Hepatocyte (in vitro differentiated cells): ENCODE measurements at regions not wholly inside any gene's neighbourhood (a gene's known extent, or its start where the extent isn't known, plus 50 kb on each side); places are given as distances from the start of the nearest gene placed in this dataset.

Experiments used
- DNase-seq: peaks from one replicate; pipeline ENCODE4 v3.0.0-alpha.2; 2016; ENCODE audit warnings: low spot score
- H2AFZ ChIP-seq: fragments of 200-600 bp; sonication (generic); 2 replicates; pipeline ENCODE4 v1.6.0; 2016; ENCODE audit warnings: antibody characterized with exemption, mild to moderate bottlenecking
- H3K27ac ChIP-seq: fragments of 200-600 bp; sonication (generic); 2 replicates; pipeline ENCODE4 v1.5.1; 2016; ENCODE audit warnings: mild to moderate bottlenecking
- H3K27me3 ChIP-seq: fragments of 200-600 bp; sonication (generic); 2 replicates; pipeline ENCODE4 v1.6.1; 2016
- H3K36me3 ChIP-seq: fragments of 200-600 bp; sonication (generic); replicated peaks from 2 replicates; pipeline ENCODE4 v1.5.1; 2016; ENCODE audit warnings: low read depth; ENCODE audit not compliant: insufficient read depth
- H3K4me1 ChIP-seq: fragments of 200-600 bp; sonication (generic); 2 replicates; pipeline ENCODE4 v1.5.1; 2016; ENCODE audit warnings: mild to moderate bottlenecking, moderate library complexity; ENCODE audit not compliant: insufficient read depth
- H3K4me2 ChIP-seq: fragments of 200-600 bp; sonication (generic); 2 replicates; pipeline ENCODE4 v1.6.0; 2016
- H3K4me3 ChIP-seq: fragments of 200-600 bp; sonication (generic); 2 replicates; pipeline ENCODE4 v1.5.1; 2016; ENCODE audit warnings: mild to moderate bottlenecking
- H3K79me2 ChIP-seq: fragments of 200-600 bp; sonication (generic); 2 replicates; pipeline ENCODE4 v1.6.0; 2017; ENCODE audit warnings: mild to moderate bottlenecking
- H3K9me2 ChIP-seq: fragments of 200-600 bp; sonication (generic); replicated peaks from 2 replicates; pipeline ENCODE4 v1.6.0; 2017; ENCODE audit warnings: mild to moderate bottlenecking; ENCODE audit not compliant: insufficient read depth
- H3K9me3 ChIP-seq: fragments of 200-600 bp; sonication (generic); 2 replicates; pipeline ENCODE4 v1.5.1; 2016; ENCODE audit warnings: low read depth, mild to moderate bottlenecking
- H4K20me1 ChIP-seq: fragments of 200-600 bp; sonication (generic); 2 replicates; pipeline ENCODE4 v1.6.0; 2016; ENCODE audit warnings: mild to moderate bottlenecking; ENCODE audit not compliant: insufficient read depth, poor library complexity, severe bottlenecking
- CTCF ChIP-seq: fragments of 200-600 bp; sonication (generic); IDR thresholded peaks from 2 replicates; pipeline ENCODE4 v1.5.1; 2016; ENCODE audit warnings: antibody characterized with exemption, mild to moderate bottlenecking; ENCODE audit not compliant: poor library complexity
- EZH2 ChIP-seq: fragments of 200-600 bp; sonication (generic); IDR thresholded peaks from 2 replicates; pipeline ENCODE4 v1.6.1; 2016; ENCODE audit warnings: antibody characterized with exemption, mild to moderate bottlenecking, borderline replicate concordance
- EZH2phosphoT487 ChIP-seq: fragments of 200-600 bp; sonication (generic); IDR thresholded peaks from one replicate; pipeline ENCODE4 v1.6.1; 2018; ENCODE audit warnings: antibody characterized with exemption, mild to moderate bottlenecking, low read depth, moderate library complexity; ENCODE audit not compliant: unreplicated experiment, severe bottlenecking
- WGBS: methylation state at CpG from one replicate; pipeline ENCODE4 v1.1.6; 2016; ENCODE audit warnings: low lambda C conversion rate; ENCODE audit errors: missing lambda C conversion rate; 5-methylcytosine and 5-hydroxymethylcytosine counted together

- H3K27ac ChIP-seq = no peak overlapping the region
- H2AFZ ChIP-seq = no peak overlapping the region
- no peaks in the 10 kb centered on the region for H3K9me3 ChIP-seq
- no peak overlapping the region for H3K4me3 ChIP-seq
- H3K9me2 ChIP-seq = no peaks in the 10 kb centered on the region
- no peak for TF ChIP-seq EZH2
- no peak for TF ChIP-seq CTCF
- no peak for TF ChIP-seq EZH2phosphoT487
- H4K20me1 ChIP-seq = no peaks in the 10 kb centered on the region
- no peaks in the 10 kb centered on the region for H3K27me3 ChIP-seq
- H3K79me2 ChIP-seq = no peaks in the 10 kb centered on the region
- WGBS = 99% methylated on average over 4 of the region's 4 CpGs
- no peak for DNase-seq
- H3K4me1 ChIP-seq = no peaks in the 10 kb centered on the region
- no peak overlapping the region for H3K4me2 ChIP-seq
- no peaks in the 10 kb centered on the region for H3K36me3 ChIP-seq
Measured at GRCh38 chr17:5817475-5818395, 233.4 kb upstream of the NLRP1 start.

GRCh38 chr17:5819396-5819795, 235.1 kb upstream of the NLRP1 start:
- no peak for DNase-seq
- no peak overlapping the region for H3K4me3 ChIP-seq
- WGBS = 86% methylated on average over 2 of the region's 2 CpGs

GRCh38 chr17:5819921-5820685, 235.8 kb upstream of the NLRP1 start:
- H3K27me3 ChIP-seq = no peaks in the 10 kb centered on the region
- no peaks in the 10 kb centered on the region for H3K36me3 ChIP-seq
- no peaks in the 10 kb centered on the region for H3K79me2 ChIP-seq
- 84% methylated on average over 13 of the region's 13 CpGs for WGBS
- TF ChIP-seq CTCF (no peak), EZH2 (no peak), EZH2phosphoT487 (no peak)
- no peak overlapping the region for H2AFZ ChIP-seq
- no peaks in the 10 kb centered on the region for H3K9me3 ChIP-seq
- H3K27ac ChIP-seq = no peak overlapping the region
- H4K20me1 ChIP-seq = no peaks in the 10 kb centered on the region
- H3K4me2 ChIP-seq = no peak overlapping the region
- no peak overlapping the region for H3K4me3 ChIP-seq
- no peaks in the 10 kb centered on the region for H3K4me1 ChIP-seq
- H3K9me2 ChIP-seq = no peaks in the 10 kb centered on the region
- no peak for DNase-seq

More at GRCh38 chr17:5819396-5819795, 235.1 kb upstream of the NLRP1 start:
- Histone ChIP-seq H3K9me2 (no peaks in the 10 kb centered on the region), H4K20me1 (no peaks in the 10 kb centered on the region), H3K4me1 (no peaks in the 10 kb centered on the region), H3K79me2 (no peaks in the 10 kb centered on the region), H3K4me2 (no peak overlapping the region), H3K27ac (no peak overlapping the region), H3K9me3 (no peaks in the 10 kb centered on the region), H3K36me3 (no peaks in the 10 kb centered on the region), H2AFZ (no peak overlapping the region), H3K27me3 (no peaks in the 10 kb centered on the region)
- TF ChIP-seq EZH2 (no peak), EZH2phosphoT487 (no peak), CTCF (no peak)
